ENCODE measurements at regions not wholly inside any gene's neighbourhood (a gene's known extent, or its start where the extent isn't known, plus 50 kb on each side); places are given as distances from the start of the nearest gene placed in this dataset.

GRCh38 chr5:145568581-145568980, 266.6 kb downstream of the PRELID2 start:
- no peak overlapping the region for H3K4me2 ChIP-seq (ENCODE audit: low read depth, low read length, poor library complexity, severe bottlenecking)
- H3K9me2 ChIP-seq (replicated peaks; ENCODE audit: low read depth, low read length): no peaks in the 10 kb centered on the region
- H2AFZ ChIP-seq (ENCODE audit: low read length): no peak overlapping the region
- H3K9ac ChIP-seq (ENCODE audit: low read depth, low read length, poor library complexity, severe bottlenecking): no peak overlapping the region
- H3K27me3 ChIP-seq (ENCODE audit: insufficient read depth, low read length, poor library complexity, severe bottlenecking): no peaks in the 10 kb centered on the region
- H3F3A ChIP-seq (ENCODE audit: low read depth): no peaks in the 10 kb centered on the region
- TF ChIP-seq EZH2phosphoT487 (IDR thresholded peaks at IDR 0.05; ENCODE audit: borderline replicate concordance): no peak
- TF ChIP-seq CTCF (conservative IDR thresholded peaks at IDR 0.05; ENCODE audit: low read length): no peak
- H3K4me1 ChIP-seq (ENCODE audit: insufficient read depth, low read length, poor library complexity, severe bottlenecking): no peaks in the 10 kb centered on the region
- no peaks in the 10 kb centered on the region for H3K79me2 ChIP-seq (ENCODE audit: insufficient read depth, low read length)
- H3K4me3 ChIP-seq (ENCODE audit: low read length, poor library complexity, severe bottlenecking): no peak overlapping the region
- H3K9me3 ChIP-seq (ENCODE audit: insufficient read depth, low read depth, low read length): no peaks in the 10 kb centered on the region
- no peaks in the 10 kb centered on the region for H4K20me1 ChIP-seq (ENCODE audit: insufficient read depth, low read length, poor library complexity, severe bottlenecking)
- no peaks in the 10 kb centered on the region for H3K36me3 ChIP-seq (ENCODE audit: insufficient read depth, low read length)

DNA sequence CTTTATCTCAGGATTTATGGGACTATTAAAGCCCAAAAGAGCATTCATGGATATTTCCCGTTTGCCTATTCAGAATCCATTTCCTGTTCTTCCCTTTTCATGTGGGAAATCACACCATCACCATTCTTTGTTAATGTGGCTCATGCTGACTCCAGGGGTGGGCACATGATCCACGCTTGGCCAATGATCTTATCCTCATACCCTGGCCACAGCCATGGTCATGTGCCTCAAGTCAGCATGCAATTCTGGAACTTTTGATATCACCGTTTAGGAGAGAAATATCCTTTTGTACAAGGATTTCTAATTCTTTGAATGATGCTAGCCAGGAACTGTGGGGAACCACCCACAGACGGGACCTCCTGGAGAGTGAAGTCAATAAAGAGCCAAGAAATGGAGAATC, 272.2 kb downstream of the PRELID2 start:
- Histone ChIP-seq H3K4me2 (ENCODE audit: low read depth, low read length, poor library complexity, severe bottlenecking) (no peak overlapping the region), H3K4me1 (ENCODE audit: insufficient read depth, low read length, poor library complexity, severe bottlenecking) (no peaks in the 10 kb centered on the region), H3K9ac (ENCODE audit: low read depth, low read length, poor library complexity, severe bottlenecking) (no peak overlapping the region), H3K27me3 (ENCODE audit: insufficient read depth, low read length, poor library complexity, severe bottlenecking) (no peaks in the 10 kb centered on the region), H3K4me3 (ENCODE audit: low read length, poor library complexity, severe bottlenecking) (no peak overlapping the region), H3K9me3 (ENCODE audit: insufficient read depth, low read depth, low read length) (no peaks in the 10 kb centered on the region), H2AFZ (ENCODE audit: low read length) (no peak overlapping the region), H3F3A (ENCODE audit: low read depth) (no peaks in the 10 kb centered on the region), H3K9me2 (replicated peaks; ENCODE audit: low read depth, low read length) (no peaks in the 10 kb centered on the region), H3K36me3 (ENCODE audit: insufficient read depth, low read length) (no peaks in the 10 kb centered on the region), H4K20me1 (ENCODE audit: insufficient read depth, low read length, poor library complexity, severe bottlenecking) (no peaks in the 10 kb centered on the region), H3K79me2 (ENCODE audit: insufficient read depth, low read length) (no peaks in the 10 kb centered on the region)
- no peak for TF ChIP-seq CTCF (conservative IDR thresholded peaks at IDR 0.05; ENCODE audit: low read length)
- no peak for TF ChIP-seq EZH2phosphoT487 (IDR thresholded peaks at IDR 0.05; ENCODE audit: borderline replicate concordance)

- Histone ChIP-seq H3K9me2 (replicated peaks; ENCODE audit: low read depth, low read length) (no peaks in the 10 kb centered on the region), H3K9me3 (ENCODE audit: insufficient read depth, low read depth, low read length) (no peaks in the 10 kb centered on the region), H3K4me1 (ENCODE audit: insufficient read depth, low read length, poor library complexity, severe bottlenecking) (no peaks in the 10 kb centered on the region), H3F3A (ENCODE audit: low read depth) (no peaks in the 10 kb centered on the region), H3K4me3 (ENCODE audit: low read length, poor library complexity, severe bottlenecking) (no peak overlapping the region), H3K9ac (ENCODE audit: low read depth, low read length, poor library complexity, severe bottlenecking) (no peak overlapping the region), H3K36me3 (ENCODE audit: insufficient read depth, low read length) (no peaks in the 10 kb centered on the region), H3K79me2 (ENCODE audit: insufficient read depth, low read length) (no peaks in the 10 kb centered on the region), H2AFZ (ENCODE audit: low read length) (no peak overlapping the region), H3K27me3 (ENCODE audit: insufficient read depth, low read length, poor library complexity, severe bottlenecking) (no peaks in the 10 kb centered on the region), H3K4me2 (ENCODE audit: low read depth, low read length, poor library complexity, severe bottlenecking) (no peak overlapping the region), H4K20me1 (ENCODE audit: insufficient read depth, low read length, poor library complexity, severe bottlenecking) (no peaks in the 10 kb centered on the region)
- TF ChIP-seq CTCF (conservative IDR thresholded peaks at IDR 0.05; ENCODE audit: low read length): no peak
- no peak for TF ChIP-seq EZH2phosphoT487 (IDR thresholded peaks at IDR 0.05; ENCODE audit: borderline replicate concordance)
Observed at GRCh38 chr5:145558288-145558687, 276.9 kb downstream of the PRELID2 start.
